PC-9 (cell line): ENCODE measurements at regions not wholly inside any gene's neighbourhood (a gene's known extent, or its start where the extent isn't known, plus 50 kb on each side); places are given as distances from the start of the nearest gene placed in this dataset.

ENCODE experiments used
- CTCF ChIP-seq: fragments of 200-600 bp; sonication (generic); conservative IDR thresholded peaks from 2 replicates; pipeline ENCODE4 v1.6.1; 2017; ENCODE audit warnings: mixed run types, antibody characterized with exemption, mild to moderate bottlenecking, moderate library complexity
- EZH2 ChIP-seq: fragments of 200-600 bp; sonication (generic); IDR thresholded peaks from 2 replicates; pipeline ENCODE4 v1.8.0; 2017; ENCODE audit warnings: antibody characterized with exemption, low read depth

DNA sequence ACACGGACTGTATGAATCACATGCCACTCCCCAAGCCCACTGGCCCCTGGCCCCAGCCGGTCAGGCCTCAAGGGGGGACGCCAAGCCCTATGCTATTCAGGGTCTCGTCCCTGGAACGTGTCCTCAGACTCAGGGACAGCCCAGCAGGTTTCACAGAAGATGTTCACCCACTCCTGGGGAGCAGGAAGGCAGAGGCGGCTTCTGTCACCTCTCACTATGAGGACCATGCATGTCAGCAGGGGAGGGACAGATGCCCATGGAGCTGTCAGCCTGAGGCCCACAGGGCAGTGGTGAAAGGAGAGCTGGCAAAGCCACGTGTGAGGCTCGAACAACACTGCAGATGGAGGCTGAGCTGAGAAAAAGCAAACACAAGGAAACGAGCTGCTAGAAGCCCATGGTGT lies 192.0 kb downstream of the SHANK2 start:
- TF ChIP-seq CTCF = no peak
- no peak for TF ChIP-seq EZH2
